MM.1S (cell line): ENCODE measurements at regions not wholly inside any gene's neighbourhood (a gene's known extent, or its start where the extent isn't known, plus 50 kb on each side); places are given as distances from the start of the nearest gene placed in this dataset.

Experiments
- EZH2 ChIP-seq: fragments of 300-600 bp; sonication (generic); optimal IDR thresholded peaks from 2 replicates; pipeline ENCODE3; 2017; ENCODE audit warnings: low read depth, mild to moderate bottlenecking, antibody characterized with exemption, low read length, mixed read lengths
- EZH2phosphoT487 ChIP-seq: fragments of 300-600 bp; sonication (generic); IDR thresholded peaks from 2 replicates; pipeline ENCODE4 v1.6.1; 2018; ENCODE audit warnings: antibody characterized with exemption, low read length
- TF ChIP-seq, protein P1 (sequence below): fragments of 300-600 bp; sonication (generic); IDR thresholded peaks from 2 replicates; pipeline ENCODE4 v1.5.1; 2016; ENCODE audit warnings: antibody characterized with exemption, low read length, mixed read lengths

DNA sequence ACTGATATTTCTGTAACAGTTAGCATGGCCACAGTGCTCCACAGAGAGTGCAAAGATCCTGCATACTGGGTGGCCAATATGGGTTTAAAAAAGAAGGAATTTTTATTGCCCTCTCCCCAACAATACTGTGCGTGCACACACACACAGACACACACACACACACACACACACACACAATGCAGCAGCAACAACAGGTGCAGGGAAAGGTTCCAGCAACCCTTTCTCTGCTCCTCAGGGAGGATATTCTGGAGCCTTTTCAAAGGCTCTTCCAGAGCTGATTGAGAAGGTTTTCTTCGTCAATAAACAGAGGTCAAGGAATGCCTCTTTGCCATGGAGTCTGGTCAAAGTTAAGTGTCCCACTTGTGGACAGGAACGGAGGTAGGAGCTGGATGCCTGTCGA, 84.8 kb upstream of the ZFP42 start:
- TF ChIP-seq, protein P1, sequence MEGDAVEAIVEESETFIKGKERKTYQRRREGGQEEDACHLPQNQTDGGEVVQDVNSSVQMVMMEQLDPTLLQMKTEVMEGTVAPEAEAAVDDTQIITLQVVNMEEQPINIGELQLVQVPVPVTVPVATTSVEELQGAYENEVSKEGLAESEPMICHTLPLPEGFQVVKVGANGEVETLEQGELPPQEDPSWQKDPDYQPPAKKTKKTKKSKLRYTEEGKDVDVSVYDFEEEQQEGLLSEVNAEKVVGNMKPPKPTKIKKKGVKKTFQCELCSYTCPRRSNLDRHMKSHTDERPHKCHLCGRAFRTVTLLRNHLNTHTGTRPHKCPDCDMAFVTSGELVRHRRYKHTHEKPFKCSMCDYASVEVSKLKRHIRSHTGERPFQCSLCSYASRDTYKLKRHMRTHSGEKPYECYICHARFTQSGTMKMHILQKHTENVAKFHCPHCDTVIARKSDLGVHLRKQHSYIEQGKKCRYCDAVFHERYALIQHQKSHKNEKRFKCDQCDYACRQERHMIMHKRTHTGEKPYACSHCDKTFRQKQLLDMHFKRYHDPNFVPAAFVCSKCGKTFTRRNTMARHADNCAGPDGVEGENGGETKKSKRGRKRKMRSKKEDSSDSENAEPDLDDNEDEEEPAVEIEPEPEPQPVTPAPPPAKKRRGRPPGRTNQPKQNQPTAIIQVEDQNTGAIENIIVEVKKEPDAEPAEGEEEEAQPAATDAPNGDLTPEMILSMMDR = no peak
- TF ChIP-seq EZH2phosphoT487 = no peak
- no peak for TF ChIP-seq EZH2
